ENCODE measurements at regions not wholly inside any gene's neighbourhood (a gene's known extent, or its start where the extent isn't known, plus 50 kb on each side); places are given as distances from the start of the nearest gene placed in this dataset.

GRCh38 chr1:13926556-13926955, 226.6 kb downstream of the PRDM2 start:
- DNase-seq, result no peak

GRCh38 chr1:13927736-13928135, 227.7 kb downstream of the PRDM2 start:
- DNase-seq, result no peak

- no peak for DNase-seq
Measured at GRCh38 chr1:13929313-13929712, 229.3 kb downstream of the PRDM2 start.

- no peak for DNase-seq
Measured at GRCh38 chr1:13930151-13930550, 230.2 kb downstream of the PRDM2 start.

GRCh38 chr1:13931226-13931625, 231.2 kb downstream of the PRDM2 start:
- no peak for DNase-seq

- DNase-seq, result no peak
Measured at GRCh38 chr1:13935336-13935735, 235.3 kb downstream of the PRDM2 start.

- DNase-seq, result no peak
Measured at GRCh38 chr1:13941315-13941714, 241.3 kb downstream of the PRDM2 start.

GRCh38 chr1:13943055-13943454, 243.1 kb downstream of the PRDM2 start:
- DNase-seq, result no peak

GRCh38 chr1:13945856-13946255, 245.9 kb downstream of the PRDM2 start:
- no peak for DNase-seq

- no peak for DNase-seq
Measured at GRCh38 chr1:13947658-13948057, 247.7 kb downstream of the PRDM2 start.

- no peak for DNase-seq
Measured at GRCh38 chr1:13948396-13948795, 248.4 kb downstream of the PRDM2 start.

GRCh38 chr1:13948888-13949391, 249.0 kb downstream of the PRDM2 start:
- no peak for DNase-seq

GRCh38 chr1:13949546-13949945, 249.6 kb downstream of the PRDM2 start:
- no peak for DNase-seq

- DNase-seq, result no peak
Measured at GRCh38 chr1:13950637-13951036, 250.6 kb downstream of the PRDM2 start.

- DNase-seq, result no peak
Measured at GRCh38 chr1:13951793-13952751, 252.1 kb downstream of the PRDM2 start.

GRCh38 chr1:13952985-13953384, 253.0 kb downstream of the PRDM2 start:
- no peak for DNase-seq

GRCh38 chr1:13956393-13956792, 256.4 kb downstream of the PRDM2 start:
- DNase-seq, result no peak

- peak; percentile 46 for DNase-seq
Measured at GRCh38 chr1:13960375-13960987, 260.5 kb downstream of the PRDM2 start.

- DNase-seq, result no peak
Measured at GRCh38 chr1:13964768-13965167, 264.8 kb downstream of the PRDM2 start.

- DNase-seq, result peak; percentile 53
Measured at GRCh38 chr1:13965770-13966398, 265.9 kb downstream of the PRDM2 start.

GRCh38 chr1:13967707-13968106, 267.7 kb downstream of the PRDM2 start:
- no peak for DNase-seq

- no peak for DNase-seq
Measured at GRCh38 chr1:13968361-13968760, 268.4 kb downstream of the PRDM2 start.

GRCh38 chr1:13970631-13971247, 270.8 kb downstream of the PRDM2 start:
- no peak for DNase-seq
